HG02870 (cell line): ENCODE measurements at regions not wholly inside any gene's neighbourhood (a gene's known extent, or its start where the extent isn't known, plus 50 kb on each side); places are given as distances from the start of the nearest gene placed in this dataset.

ENCODE experiments used
- ATAC-seq: cut with Tn5 transposase; IDR thresholded peaks from one replicate; pipeline ENCODE4 v1.9.1; 2021; ENCODE audit warnings: mild to moderate bottlenecking, moderate library complexity; ENCODE audit not compliant: unreplicated experiment

DNA sequence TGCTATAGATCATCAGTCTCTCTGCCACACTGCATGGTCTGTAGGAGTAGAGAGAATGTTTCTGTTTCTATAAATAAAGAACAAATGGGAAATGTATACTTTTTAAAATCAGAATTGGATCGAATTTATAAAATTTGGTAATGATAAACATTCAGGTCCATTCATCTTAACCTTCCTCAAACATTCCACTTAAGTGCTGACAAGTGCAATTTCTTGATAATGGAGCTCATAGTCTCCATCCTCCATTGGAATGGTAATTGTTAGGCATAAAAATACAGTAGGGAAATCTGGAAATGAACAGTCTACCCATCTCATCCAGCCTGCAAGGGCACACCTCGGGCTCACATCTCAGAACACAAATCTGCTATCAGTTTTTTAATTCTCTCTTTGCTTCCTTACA is 122.6 kb upstream of the PACRGL start:
- ATAC-seq = no peak

GRCh38 chr4:20580907-20581306 is 119.4 kb upstream of the PACRGL start:
- ATAC-seq = no peak

DNA sequence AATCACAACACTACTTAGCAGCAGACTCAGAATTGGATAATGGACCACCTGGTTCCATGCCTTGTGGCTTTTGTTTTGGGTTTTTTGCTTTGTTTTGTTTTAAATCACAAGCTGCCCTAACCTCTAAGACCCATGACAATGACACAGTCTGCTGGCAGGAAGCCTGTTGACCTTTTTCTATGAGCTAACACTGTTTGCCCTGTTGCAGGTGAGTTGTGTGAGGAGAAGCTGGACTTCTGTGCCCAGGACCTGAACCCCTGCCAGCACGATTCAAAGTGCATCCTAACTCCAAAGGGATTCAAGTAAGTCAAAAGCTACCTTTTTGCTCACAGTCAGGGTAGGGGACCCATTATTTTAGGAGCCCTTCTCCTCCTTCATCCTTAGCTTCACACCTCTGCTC is 110.8 kb upstream of the PACRGL start:
- no peak for ATAC-seq

- ATAC-seq = no peak
Observed at GRCh38 chr4:20590849-20591248, 109.4 kb upstream of the PACRGL start.

GRCh38 chr4:20591571-20591970 is 108.7 kb upstream of the PACRGL start:
- no peak for ATAC-seq

DNA sequence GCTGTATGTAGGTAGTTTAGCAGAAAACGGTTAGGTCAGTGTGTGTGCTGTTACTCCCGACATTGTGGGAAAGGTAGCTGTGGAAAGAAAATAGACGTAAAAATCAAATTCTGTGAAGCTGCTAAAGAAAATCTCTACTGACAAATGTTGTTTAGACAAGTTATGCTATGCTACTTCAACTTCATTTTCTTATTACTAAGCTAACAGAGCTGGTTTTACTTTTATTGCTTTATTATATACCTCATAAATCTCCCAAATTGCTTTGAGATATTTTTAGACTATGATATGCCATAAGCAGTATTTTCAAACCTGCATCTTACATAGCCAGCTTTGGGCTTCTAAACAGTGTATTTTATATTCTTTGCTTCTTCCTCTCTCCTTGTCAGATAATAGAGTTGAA is 108.2 kb upstream of the PACRGL start:
- ATAC-seq = no peak

- no peak for ATAC-seq
Observed at GRCh38 chr4:20592663-20593062, 107.6 kb upstream of the PACRGL start.

DNA sequence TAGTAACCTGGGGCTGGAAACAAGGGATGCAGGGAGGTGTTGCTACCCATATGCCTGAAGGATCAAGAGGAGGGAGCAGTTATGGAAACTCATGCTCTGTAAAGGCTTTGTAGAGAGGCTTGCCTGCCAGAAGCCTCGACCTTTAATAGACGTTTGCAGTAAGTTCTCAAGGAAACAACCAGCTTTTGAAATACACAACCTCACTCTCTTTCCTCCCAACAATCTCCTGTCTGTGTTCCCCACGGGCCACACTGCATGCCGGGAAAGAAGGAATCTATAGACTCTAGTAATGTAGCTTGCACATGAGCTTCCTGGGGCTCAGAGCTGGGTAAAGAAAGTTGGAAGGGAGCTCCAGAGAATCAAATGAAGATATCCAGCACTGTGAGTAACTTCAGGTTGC is 101.6 kb upstream of the PACRGL start:
- no peak for ATAC-seq

DNA sequence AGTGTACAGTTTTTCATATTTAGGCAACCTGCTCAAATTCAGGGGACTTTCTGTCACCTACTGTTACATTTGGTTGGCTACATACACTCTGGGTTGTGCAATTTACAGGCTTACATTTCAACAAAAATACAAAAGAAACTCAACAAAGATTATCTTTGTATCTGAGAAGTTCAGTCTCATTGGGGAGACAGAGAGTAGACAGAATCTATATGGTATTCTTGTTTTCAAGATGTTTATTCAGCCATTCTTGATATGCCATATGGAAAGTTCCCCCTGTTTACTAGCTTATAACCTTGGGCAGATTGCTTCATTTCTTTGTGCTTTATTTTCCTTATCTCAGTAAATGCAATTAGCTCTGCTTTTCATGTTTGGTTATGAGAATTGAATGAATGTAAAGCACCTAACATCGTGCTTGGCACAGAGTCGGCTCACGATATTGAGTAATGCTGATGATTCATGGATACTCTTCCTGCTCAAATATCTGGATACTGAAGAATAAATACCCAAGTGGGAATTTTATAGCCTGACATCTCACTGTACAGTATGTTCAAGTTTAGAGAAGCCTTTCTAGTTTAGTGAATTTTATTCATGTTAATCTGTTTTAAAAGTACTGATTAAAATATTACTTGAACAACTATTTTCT is 96.5 kb upstream of the PACRGL start:
- no peak for ATAC-seq

- no peak for ATAC-seq
Observed at GRCh38 chr4:20612313-20612712, 87.9 kb upstream of the PACRGL start.

GRCh38 chr4:20614816-20615215 is 85.4 kb upstream of the PACRGL start:
- no peak for ATAC-seq

DNA sequence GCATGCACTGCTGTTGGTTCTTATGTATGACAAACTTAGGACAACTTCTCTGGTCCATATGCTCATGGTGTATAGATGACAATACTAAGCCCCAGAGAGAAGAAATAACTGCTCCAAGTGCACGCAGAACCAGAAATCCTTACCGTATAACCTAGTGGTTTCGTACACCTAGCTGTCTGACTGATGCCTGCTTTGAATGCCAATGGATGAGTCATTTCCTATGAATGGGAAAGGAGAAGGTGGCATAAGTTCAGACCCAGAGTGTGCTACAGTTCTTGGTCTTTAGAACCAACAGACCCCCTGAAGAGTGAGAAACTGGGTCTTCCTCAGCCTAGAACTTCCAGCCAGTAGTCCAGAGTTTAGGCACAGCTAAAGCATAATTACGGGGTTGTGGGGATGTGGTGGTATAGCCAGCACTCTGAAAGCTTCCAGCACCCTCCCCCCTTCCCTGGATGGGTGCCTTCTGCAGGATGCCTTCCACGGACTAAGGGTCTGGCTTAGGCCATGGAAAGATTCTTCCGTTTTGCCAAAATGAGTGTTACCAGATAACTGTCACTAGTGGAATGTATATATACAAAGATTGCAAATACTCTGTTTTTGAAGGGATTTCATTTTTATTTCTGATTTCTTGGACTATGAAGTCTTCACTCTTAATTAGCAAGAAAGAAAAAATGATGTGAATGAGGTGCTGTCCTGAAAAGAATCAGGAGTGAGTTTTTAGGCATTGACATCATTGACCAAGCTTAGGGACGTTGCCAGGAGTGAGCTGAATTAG is 84.6 kb upstream of the PACRGL start:
- ATAC-seq = no peak

DNA sequence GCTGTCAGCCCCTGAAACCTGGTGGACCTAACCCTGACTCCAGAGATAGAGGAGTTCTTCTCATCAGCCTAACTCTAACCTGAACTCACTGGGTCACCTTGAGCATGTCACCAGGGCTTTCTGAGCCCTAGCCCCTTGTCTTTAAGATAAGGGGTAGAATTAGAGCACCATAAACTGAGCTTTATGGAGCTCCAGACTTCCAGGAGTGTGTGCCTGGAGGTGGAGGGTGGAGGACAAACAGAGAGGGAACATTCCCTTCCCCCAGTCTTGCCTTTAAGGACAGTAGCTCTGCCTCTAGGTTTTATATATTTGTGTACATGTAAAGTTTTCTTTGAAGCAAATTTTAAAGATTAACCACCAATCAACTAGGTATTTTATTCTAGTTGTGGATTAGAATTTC is 83.9 kb upstream of the PACRGL start:
- no peak for ATAC-seq

GRCh38 chr4:20616848-20617247 is 83.4 kb upstream of the PACRGL start:
- no peak for ATAC-seq

DNA sequence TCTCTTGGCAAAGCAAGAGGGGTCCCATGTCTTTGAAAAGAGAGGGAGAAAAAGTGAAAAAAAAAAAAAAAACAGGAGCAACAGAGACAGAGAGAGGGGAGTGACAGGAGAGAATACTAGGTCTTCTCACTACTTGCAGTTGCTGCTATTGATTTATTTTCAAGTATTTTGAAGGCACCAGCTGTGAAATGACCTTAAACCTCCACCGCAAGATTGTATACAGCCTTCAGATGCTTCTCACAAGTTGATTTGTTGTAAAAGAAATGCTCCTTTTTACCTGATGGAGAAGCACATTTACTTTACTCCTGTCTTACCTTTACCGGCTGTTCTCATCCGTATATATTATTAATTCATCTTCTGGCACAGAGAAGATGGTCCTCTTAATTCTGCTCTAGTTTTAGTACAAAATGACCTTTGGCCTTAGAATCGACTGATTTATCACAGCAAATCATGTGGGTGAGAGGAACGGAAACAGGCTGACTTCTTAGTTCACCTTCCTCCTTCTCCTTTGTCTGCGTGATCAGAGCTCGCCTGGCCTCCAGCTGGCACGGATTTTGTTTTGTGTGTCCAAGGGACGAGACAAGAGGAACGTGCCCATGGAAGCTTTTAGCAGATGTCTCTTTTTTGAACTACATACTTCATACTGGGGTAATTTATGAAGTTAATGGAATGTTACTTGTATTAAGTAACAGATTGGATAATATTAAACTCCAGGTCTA is 82.4 kb upstream of the PACRGL start:
- ATAC-seq = no peak

GRCh38 chr4:20618731-20619130 is 81.5 kb upstream of the PACRGL start:
- no peak for ATAC-seq

DNA sequence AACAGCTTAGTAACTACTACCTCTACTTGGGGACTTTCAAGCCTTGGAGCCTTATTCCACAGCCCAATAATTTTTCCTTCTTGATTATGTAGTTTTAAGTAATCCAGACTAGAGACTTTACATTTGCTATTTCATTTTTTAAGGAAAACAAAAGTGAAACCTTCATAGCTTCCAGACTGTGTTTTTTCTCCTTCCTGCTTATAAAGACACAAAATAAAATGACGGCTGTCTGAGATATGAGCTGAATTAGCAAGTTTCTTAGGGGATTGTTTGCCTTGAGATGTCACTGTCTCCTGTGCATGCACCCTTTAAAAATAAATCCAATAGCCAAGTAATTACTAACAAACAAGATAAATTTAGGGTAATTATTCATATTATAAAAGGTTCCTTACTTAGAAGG is 78.8 kb upstream of the PACRGL start:
- no peak for ATAC-seq

DNA sequence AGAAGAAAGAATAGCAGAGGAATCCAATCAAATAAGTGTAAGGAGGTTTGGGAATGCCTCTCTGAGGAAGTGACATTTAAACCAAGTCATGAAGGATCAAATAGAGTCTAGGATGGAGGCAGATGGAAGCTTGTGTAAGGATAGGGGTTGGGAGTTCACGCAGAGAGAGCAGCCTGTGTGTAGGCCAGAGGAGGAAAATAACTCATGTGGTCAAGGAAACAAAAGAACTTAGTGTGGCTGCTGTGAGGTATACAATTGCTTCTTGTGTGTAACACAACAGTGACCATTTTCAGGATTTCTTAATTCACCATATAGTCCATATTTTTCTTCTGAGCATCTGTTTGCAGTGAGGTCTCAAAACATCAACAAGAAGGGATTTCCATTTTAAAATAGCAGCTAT is 77.6 kb upstream of the PACRGL start:
- no peak for ATAC-seq

DNA sequence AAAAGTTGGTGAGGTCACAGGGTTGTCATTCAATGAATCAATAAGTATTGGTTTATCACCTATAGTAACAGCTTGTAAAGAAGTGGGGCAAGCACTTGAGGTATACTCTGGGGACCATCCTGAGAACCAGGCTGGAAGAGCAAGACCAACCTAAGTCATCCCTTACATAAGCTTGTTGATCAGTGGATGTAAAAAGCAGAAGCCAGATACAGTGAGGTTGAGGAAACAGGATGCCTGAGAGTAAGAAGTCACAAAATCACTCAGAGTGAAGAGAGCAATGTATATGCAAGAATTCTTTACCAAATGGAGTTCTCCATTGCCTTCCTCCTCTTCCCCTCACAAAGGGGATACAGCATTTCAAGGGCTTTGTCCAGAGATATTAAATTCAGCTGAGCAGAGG is 76.3 kb upstream of the PACRGL start:
- ATAC-seq = no peak

GRCh38 chr4:20624793-20625374 is 75.4 kb upstream of the PACRGL start:
- ATAC-seq = no peak

DNA sequence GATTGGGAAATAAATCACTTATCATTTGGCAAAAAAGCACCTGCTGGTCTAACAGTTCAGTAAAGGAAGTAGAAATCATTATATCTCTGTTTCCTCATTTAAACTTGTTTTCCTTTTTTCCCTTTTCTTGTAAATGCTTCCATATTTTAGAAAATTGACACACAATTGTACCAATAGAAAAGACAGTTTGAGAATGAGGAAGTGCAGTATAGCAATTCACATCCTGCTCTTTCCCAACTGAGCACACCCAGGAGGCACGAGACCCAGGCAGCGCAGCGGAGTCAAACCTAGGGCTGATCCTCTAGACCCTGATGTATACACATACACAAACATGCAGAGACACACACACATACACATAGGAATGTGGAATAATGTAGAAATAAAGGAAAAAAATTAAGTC is 74.8 kb upstream of the PACRGL start:
- no peak for ATAC-seq
